NCI-H2081 (cell line): ENCODE measurements at regions not wholly inside any gene's neighbourhood (a gene's known extent, or its start where the extent isn't known, plus 50 kb on each side); places are given as distances from the start of the nearest gene placed in this dataset.
"Not testable (repeated sequence)": the region's sequence is repeated elsewhere in the genome, so short reads cannot be mapped to it uniquely, and the experiment has no call there.

Source experiments
- DNase-seq, 2 experiments: peaks; one replicate each; lab custom pipeline; 2025; lab: John Stamatoyannopoulos, UW

DNA sequence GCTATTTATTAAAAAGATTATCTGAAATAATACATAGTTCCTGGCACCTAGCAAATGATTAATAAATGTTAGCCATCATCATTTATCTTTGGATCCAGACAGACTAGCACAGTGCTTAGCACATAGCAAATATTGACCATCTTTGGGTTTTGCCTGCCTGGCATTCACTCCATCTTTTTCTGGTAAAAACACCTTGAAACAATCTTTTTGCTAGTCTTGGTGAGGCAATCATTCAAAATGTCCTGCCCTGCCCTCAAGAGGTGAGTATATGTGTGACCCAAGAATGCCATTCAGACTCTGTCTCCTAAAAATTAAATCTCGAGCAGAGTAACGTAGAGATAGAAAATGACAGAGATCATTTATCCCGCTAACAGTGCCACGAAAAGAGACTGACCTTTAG is 78.3 kb upstream of the ZNF280D start:
- DNase-seq, result no peak

DNA sequence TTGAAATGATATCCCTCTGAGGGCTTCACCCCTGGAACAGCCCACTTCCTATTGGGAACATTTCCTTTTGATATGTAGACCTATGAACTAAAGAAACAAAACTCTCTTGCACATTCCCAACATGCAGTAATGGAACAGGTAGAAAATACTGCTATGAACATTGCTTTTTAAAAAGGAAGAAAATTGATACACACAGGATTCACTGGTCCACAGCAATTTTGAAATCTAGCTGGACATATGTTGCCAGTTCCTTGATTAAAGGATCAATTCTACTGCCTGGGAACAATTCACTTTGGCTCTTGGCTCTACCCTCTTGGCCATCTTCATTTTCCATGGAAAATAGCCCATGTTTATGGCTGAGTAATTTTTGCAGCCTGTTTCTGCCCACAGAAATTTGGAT is 74.9 kb upstream of the ZNF280D start:
- DNase-seq, result no peak

DNA sequence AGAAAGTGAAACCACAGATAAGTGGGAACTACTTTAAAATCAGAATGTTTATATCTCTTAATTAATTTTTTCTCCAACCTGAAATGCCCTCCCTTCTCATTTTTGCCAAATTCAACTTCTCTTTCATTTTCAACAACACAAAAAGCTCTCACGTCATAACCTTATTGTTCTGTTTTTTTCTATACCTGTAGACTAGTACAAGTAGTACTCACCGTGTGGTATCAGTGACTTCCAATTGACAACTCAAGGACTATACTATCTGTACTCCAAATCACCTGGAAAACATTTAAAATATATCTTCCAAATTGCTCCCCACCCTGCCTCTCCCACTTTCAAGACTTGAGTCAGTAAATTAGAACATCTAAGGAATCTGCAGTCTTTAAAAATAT is 72.8 kb upstream of the ZNF280D start:
- DNase-seq, result no peak

DNA sequence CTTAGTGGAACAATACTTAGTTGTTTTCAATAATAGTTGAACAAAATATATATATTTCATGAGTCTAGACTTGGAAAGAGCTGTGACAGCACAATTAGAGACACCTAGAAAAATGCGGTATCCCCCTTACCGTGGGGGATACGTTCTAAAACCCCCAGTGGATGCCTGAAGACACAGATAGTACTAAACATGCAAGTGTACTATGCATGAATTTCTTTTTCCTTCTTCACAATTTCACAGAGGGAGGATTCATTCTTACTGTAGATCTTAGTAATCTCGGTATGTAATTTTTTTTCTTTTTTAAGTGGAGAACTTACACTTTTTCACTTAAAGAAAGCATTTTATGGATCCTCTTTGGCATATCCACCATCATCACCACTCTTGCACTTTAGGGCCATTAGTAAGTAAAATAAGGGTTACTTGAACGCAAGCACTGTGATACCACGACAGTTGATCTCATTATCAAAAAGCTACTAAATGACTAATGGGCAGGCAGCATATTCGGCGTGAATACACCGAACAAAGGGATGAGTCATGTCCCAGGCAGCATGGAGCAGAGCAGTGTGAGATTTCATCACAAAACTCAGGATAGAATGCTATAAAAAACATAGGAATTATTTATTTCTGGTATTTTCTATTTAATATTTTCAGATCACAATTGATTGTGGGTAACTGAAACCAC is 72.3 kb upstream of the ZNF280D start:
- no peak for DNase-seq

DNA sequence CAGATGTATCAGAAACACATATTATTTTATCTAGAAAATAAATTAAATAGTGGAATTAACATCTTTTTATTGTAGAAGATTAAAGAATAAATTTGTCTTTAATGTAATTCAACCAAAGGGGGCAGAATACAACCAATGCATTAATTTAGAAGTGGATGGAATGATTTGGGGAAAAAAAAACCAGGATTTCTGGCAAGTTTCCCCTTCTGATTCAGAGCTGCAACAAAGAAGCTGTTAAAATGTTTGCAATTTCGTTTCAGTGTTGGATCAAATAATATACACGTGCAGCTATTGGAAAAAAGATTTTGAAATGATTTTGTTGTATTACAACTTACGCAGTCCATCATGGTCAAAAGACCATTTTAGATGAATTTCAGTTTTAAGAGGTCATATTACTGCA is 71.6 kb upstream of the ZNF280D start:
- DNase-seq, result no peak

DNA sequence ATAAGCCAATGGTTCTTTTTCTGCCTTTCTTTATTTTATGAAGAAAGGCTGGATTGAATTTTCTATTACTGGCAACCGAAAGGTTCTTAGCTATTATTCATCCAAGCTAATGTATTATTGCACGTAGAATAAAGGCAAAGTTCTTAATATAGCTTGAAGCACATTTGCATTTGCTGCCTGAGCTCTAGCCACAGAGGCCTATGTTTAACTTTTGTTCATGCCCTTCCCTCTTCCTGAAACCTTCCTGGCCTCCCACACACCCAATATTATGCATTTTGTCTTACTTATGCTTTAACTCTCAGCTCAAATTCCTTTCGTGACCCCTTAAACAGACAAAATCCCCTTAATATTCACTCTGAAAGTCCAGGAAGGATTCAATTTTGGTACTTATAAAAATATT is 71.0 kb upstream of the ZNF280D start:
- no peak for DNase-seq

DNA sequence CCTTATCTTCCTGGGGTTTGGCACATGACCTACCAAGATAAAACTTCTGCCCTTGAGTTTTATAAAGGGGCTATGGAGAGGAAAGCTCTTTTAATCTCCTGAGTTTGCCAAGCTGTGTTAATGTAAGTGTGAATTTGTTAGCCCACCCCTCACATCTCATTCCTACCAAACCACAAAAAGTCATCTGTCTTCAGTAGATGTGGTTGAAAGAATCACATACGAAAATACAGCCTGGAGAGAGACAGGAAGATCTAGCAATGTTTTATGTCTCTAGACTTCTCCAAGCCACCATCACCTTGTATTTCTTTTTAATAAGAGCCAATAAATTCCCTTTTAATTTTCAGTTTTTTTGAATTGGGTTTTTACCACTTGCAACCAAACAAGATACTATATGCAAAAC is 68.9 kb upstream of the ZNF280D start:
- DNase-seq, result no peak

DNA sequence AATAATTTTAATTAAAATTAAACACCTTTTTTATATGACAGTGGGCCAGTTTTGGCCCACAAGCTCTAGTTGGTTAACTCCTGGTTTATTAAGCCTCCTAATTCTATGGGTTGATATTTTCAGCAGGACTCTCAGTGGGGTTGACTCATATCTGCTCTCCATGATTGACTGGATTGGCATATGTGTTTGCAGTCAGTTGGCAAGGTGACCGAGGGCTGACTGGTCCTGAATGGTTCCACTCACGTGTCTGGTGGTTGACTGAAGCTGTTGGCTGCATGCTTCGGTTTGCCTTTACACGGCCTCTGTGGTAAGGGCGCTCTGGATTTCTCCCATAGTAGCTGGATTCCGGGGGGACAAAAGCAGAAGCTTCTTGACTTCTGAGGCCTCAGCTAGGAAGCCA is 65.3 kb upstream of the ZNF280D start:
- no peak for DNase-seq

DNA sequence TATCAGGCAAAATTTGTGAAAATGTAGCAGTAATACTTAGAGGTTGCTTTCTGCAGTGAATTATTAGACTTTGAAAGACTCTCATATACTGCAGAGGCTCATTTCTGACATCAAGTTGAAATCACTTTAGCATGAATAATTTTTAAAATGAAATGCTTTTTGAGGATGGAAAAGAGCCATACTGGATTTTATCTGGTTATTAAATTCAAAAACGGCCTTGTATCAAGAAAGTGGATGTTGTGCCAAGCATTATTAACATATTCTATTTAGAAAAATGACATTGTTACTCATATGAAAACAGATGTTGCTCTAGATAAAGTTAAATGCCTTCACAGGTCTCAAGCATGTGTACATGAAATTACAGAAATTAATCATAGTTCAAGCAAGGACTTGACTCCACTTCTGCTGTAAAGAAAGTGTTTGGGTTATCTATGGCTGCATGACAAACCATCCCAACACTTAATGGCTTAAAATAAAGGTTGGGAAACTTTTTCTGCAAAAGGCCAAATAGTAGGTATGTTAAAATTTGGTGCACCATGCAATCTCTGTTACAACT is 64.5 kb upstream of the ZNF280D start:
- DNase-seq, result no peak

DNA sequence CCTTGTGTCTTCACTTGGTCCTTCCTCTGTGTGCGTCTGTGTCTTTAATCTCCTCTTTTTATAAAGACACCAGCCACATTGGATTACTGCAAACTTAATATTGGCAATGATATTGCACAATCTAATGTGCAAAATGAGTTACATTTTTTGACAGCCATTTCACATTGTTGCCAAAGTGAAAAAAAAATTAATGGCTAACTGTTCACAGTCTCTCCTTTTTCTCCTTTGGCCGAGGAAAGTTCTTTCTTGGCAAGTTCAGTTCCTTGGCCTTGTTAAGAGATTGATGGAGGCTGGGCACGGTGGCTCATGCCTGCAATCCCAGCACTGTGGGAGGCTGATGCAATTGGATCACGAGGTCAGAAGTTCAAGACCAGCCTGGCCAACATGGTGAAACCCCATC is 62.2 kb upstream of the ZNF280D start:
- DNase-seq, result no peak

DNA sequence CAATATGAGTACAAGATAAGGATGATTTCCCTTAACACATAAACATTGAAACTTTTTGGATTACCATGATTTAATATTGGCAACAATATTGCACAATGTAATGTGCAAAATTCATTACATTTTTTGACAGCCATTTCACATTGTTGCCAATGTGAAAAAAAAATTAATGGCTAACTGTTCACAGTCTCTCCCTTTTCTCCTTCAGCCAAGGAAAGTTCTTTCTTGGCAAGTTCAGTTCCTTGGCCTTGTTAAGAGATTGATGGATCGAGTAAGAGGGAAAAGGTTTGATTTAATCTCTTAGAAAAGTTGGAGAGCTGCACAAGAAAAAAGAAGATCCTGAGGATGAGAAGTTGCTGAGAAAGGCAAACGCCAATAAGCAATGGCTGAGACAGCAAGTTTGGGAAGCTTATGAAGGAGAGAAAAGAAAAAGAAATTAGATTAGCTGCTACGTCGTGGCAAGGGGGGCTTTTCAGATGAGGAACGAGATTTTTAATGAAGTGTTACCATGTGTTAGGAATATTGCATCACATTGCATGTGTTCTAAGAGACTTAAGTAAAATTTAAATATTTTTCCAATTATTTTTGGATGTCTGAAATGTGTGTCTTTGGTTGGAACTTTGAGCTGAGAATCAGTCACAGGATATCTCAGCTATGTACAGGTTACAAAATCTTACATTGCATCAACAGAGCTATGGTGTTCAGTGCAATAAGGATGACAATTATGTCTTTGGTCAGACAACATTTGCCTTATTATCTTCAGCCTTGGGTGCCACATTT is 61.4 kb upstream of the ZNF280D start:
- no peak for DNase-seq

DNA sequence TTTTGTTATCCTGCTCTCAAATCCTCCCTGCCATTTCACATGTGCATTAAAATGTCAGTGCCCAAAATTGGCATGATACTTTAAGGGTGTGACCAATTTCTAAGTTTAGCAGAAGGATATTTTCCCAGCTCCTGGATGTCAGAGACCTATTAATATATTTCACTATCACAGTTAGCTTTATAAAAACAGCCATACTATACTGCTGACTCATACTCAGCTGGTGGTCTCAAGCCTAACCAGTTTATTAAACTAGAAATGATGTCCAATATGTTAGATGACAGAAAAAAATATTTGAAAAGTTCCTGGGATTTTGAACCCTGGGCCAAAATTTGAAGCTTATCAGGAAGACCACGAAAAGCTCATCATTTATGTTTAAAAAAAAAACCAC is 60.9 kb upstream of the ZNF280D start:
- no peak for DNase-seq

DNA sequence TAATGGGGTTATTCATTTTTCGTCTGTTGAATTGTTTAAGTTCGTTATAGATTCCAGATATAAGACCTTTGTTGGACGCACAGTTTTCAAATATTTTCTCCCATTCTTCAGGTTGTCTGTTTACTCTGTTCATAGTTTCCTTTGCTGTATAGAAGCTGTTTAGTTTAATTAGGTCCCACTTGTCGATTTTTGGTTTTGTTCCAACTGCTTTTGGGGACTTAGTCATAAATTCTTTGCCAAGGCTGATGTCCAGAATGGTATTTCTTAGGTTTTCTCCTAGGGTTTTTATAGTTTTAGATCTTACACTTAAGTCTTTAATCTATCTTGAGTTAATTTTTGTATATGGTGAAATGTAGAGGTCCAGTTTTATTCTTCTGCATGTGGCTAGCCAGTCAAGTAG is 58.9 kb upstream of the ZNF280D start:
- no peak for DNase-seq

DNA sequence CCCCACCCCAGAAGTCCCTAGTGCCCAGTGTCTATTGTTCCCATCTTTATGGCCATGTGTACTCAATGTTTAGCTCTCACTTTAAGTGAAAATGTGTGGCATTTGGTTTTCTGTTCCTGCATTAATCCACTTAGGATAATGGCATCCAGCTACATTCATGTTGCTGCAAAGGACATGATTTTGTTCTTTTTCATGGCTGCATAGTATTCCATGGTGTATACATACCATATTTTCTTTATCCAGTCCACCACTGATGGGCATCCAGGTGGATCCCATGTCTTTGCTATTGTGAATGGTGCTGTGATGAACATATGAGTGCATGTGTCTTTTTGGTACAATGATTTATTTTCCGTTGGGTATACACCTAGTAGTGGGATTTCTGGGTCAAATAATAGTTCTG is 58.2 kb upstream of the ZNF280D start:
- DNase-seq, result not testable (repeated sequence)

DNA sequence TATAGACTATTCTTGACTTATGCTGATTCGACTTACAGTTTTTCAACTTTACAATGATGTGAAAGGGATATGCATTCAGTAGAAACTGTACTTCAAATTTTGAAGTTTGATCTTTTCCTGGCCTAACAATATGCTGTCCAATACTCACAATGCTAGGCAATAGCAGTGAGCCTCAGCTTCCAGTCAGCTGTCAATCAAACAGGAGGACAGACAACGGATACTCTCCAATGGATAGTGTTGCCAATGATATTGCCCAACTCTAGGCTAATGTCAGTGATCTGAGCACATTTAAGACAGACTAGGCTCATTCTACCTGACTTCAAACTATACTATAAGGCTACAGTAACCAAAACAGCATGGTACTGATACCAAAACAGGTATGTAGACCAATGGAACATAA is 55.0 kb upstream of the ZNF280D start:
- no peak for DNase-seq

DNA sequence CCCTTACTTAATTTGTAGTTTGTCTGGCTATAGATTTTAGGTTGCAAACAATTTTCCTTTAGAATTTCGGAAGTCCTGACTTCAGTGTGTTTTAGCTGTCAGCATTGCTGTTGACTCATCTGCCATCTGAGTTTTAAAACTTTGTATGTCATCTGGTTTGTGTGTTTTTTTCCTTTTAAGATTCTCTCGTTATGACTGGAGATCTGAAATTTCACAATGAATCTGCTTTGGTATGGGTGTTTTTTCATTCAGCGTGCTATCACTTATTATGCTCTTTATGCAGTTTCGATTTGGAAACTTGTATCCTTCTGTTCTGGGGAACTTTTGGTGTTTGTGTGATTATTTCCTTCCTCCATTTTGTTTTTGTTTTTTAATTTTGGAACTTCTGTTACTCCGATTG is 53.7 kb upstream of the ZNF280D start:
- DNase-seq, result no peak

DNA sequence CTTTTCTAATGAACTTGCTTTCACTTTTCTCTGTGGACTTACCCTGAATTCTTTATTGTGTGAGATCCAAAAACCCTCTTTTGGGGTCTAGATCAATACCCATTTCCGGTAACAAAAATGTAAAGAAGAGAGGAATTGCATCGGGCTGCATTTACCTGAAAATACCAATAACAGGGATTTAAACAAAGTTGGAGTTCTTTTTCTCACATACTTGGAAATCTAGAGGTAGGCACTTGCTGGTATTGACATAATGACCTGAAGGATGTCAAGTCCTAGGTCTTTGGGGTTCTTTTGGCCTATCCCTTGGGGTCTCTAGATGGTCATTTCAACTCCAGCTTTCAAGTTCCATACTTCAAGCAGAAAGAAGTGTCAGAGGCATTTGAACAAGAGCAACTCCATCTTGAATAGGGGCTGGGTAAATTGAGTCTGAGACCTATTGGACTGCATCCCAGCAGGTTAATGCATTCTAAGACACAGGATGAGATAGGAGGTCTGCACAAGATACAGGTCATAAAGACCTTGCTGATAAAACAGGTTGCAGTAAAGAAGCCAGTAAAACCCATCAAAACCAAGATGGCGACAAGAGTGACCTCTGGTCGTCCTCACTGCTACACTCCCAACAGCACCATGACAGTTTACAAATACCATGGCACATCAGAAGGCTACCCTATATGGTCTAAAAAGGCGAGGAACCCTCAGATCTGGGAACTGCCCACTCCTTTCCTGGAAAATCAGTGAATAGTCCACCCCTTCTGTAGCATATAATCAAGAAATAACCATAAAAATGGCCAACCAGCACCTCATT is 50.8 kb upstream of the ZNF280D start:
- no peak for DNase-seq

DNA sequence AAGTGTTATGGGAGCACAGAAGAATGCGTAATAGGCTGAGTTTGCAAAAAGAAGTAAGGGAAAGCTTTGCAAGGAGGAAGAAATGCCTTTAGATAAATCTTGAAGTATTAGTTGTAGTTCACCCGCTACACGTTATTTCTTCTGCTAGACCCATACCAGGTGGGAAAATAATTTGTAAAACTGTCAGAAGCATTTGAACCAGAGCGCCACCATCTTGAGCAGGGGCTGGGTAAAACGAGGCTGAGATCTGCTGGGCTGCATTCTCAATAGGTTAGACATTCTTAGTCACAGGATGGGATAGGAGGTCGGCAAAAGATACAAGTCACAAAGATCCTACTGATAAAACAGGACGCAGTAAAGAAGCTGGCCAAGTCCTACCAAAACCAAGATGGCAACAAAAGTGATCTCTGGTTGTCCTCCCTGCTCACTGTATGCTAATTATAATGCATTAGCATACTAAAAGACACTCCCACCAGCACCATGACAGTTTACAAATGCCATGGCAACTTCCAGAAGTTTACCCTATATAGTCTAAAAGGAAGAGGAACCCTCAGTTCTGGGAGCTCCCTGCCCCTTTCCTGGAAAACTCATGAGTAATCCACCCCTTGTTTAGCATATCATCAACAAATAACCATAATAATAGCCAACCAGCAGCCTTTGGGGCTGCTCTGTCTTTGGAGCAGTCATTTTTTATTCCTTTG is 50.0 kb upstream of the ZNF280D start:
- DNase-seq, result no peak
